ENCODE measurements at regions not wholly inside any gene's neighbourhood (a gene's known extent, or its start where the extent isn't known, plus 50 kb on each side); places are given as distances from the start of the nearest gene placed in this dataset.
"Not testable (repeated sequence)": the region's sequence is repeated elsewhere in the genome, so short reads cannot be mapped to it uniquely, and the experiment has no call there.

DNA sequence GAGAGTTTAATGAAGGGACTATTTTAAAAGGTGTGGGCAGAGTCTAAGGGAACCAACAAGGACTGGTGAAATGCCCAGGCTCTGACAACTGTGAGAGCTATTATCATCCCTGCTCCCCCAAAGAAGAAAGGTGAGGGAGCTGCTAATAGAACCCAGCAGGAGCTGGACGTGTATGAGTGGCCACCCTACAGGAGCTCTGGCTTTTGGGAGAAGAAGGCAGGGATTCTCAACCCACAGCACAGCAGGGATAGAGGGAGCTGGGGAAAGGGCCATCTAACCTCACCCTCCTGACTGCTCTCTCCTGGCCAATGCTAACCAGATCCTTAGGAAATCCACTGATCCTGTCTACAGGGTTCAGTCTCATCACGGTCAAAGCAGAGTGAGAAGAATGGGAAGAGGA, 57.1 kb downstream of the GRIN2B start:
- no peak for DNase-seq (ENCODE audit: low spot score)

DNA sequence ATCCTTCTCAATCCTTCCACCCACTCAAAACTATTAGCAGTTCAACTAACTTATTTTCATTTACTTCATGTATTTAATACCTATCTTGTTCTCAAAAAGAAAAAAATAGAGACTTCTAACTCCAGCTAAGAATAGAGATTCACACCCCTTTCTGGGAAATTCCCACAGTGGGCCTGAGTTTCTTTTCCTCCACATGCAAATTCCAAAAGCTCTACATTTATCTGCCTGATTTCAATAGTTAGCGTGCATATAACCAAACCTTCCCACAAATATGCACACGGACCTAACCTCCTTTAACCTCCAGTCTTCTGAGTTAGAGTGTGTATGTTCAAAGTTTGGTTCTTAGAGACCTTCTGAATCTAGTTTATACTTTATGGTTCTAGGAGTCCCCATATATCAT, 62.5 kb downstream of the GRIN2B start:
- no peak for DNase-seq (ENCODE audit: low spot score)

DNA sequence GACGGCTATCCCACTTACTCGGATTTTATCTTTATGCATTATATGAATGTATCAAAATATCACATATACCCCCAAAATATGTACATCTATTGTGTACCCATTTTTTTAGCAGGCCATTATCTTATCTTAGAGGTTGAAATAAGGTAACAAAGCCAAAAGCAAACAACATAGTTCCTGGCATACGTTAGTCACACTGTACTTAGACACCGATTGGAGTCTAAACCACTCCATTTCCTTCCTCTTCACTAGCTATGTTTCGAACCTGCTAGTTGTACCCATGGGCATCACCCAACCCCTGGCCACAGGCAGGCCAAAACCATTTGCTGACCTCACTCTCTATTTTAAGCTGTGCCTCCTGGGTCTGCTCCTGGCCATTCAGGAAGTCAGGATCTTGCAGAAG, 66.3 kb downstream of the GRIN2B start:
- no peak for DNase-seq (ENCODE audit: low spot score)

DNA sequence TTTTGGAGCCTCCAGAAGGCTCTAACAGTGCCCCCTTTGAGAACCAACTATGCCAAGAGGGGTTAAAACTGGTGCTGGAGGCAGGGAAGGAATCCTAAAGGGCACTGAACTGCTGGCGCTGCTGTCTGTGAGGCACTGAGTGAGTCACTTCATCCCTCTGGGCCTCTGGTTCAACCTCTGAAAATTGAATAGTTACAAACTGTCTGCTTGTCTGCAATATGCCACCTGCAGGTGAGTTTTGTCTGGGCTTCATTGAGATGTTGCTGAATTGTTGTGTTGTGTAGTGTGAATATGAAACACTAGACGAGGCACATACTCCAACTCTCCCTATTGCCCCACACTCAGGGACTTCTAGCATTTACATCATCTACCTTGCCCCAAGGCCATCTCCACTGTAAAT, 68.0 kb downstream of the GRIN2B start:
- DNase-seq (ENCODE audit: low spot score): no peak

DNA sequence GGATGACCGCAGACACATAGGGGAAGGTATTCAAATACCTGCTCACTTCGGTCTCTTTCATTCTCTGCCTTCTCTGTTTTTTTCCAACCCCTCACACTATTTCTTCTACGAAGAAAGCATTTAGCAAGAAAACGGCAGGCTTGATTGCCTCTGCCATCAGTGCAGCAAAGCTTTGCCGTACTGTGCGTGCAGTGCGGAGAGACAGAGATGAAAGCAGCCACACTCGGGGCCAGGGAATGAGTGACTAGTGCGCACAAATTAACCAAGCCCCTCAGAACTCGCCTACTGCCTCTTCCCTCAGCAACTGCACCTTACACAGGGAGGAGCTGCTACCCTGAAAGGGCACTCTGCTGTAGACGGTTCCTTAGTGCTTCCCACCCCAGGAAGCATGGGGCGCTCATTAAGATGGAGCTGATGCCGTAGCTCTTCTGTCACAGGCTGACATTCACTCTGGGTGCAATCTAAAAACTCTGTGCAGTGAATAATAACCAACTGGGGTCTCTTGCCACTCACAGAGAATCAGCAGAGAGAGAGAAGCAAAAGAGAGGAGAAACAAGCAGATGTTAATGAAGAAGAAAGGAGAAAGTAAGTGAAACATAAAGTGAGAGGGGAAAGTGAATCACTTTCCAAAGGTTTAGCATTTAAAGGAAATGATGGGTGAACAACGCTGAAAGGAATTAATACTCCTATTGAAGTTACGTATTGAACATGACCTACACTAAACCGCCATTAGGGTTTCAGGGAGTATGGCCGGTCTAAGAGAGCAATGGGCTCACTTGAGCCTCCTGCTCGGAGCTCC, 69.4 kb downstream of the GRIN2B start:
- DNase-seq (ENCODE audit: low spot score): no peak

DNA sequence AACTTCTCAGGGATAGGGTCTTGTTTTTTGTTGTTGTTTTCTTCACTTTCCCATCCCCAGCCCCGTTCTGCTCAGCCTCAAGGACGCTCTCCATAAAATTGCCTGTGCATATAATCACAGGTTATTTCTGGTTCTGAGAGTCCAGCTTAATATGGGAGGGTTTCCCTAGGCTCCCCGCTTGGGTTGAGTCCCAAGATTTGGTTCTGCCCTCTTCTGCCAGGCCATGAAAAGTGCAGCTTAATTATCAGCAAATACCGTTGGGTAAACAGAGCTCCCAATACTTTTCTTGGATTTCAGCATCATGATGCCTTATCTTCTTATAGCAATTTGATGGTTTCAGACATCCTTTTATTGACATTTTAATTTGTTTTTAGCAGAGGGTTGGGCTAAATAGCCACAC, 75.6 kb downstream of the GRIN2B start:
- no peak for DNase-seq (ENCODE audit: low spot score)

DNA sequence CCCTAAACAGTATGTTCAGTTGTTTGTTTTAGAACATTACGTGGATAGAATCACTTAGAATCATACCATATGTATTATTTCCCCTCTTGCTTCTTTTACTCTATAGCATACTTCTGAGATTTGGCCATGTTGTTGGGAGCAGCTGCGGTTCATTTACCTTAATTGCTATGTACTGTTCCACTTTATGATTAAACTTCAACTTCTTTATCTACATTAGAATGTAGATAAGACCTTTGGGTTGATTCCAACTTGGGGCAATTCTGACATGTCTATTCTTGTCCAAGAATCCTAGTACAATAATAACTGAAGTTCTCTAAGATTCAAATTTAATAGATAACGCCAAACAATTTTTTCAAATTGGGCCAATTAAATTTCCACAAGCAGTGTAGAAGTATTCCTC, 80.7 kb downstream of the GRIN2B start:
- DNase-seq (ENCODE audit: low spot score): peak; percentile 76

DNA sequence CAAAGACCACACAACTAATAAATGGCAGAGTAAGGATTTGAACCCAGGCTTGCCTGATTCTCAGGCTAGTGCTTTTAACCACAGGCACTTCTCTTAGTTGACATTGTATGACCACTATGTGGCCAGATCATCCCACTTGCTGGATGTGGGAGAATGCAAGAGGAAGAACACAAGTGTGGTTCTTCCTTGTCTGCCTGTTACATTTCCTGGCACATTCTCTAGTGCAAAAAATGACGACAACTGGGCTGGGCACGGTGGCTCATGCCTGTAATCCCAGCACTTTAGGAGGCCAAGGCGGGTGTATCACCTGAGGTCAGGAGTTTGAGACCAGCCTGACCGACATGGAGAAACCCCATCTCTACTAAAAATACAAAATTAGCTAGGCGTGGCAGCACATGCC, 83.0 kb downstream of the GRIN2B start:
- DNase-seq (ENCODE audit: low spot score): not testable (repeated sequence)

DNA sequence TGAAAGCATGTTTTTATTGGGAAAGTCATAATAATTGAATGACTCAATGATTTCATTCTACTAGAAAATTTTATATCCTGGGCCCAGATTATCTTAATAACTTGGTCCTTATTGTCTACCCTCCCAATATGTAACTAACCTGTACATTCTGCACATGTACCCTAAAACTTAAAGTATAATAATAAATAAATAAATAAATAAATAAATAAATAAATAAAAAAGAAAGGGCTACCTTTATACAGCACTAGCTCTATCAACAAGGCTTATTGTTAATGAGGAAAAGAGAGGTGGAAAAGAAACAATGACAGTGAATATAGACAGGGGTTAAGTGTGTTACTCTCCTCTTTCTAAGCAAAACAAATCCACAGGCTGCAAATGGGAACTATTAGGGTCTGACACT, 83.6 kb downstream of the GRIN2B start:
- no peak for DNase-seq (ENCODE audit: low spot score)

DNA sequence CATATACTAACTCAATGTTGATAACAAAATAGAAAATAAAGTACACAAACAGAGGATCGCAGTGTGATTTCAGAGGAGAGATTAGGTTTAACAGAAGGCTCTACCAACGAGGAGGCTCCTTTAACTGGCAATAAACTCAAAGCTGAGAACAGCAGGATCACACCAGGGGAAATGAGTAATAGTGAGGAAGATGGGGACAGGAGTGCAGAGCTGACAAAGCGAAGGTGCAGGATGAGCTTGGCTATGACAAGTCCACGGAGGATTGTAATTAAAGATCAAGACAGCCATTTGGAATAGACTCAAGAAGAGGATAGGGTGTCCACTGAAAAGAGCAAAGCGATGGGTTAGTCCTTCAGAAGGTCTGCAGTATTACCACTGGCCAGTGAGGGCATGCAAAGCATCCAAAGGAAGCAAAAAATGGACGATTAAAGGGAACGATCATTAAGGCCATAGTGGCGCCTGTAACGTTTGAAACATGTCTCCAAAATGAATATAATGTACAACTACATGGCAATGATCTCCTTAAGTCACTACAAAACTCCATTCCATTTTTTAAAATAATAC, 85.3 kb downstream of the GRIN2B start:
- DNase-seq (ENCODE audit: low spot score): no peak

DNA sequence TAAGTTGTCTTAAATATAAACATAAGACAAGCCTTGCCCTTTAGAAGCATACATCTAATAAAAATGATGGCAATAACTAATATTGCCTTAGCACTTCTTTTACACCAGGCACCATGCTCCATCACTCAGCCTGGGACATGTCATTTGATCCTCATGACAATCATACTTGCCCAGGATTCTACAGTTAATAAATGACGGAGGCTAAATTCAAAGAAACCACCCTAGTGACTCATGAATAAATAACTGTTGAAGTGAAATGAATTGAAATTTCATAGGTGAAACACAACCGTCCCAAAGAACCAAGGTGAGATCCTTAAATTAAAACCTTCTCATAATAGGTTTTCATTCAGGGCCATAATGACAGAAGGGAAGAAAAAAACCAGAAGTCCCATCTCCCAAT, 89.5 kb downstream of the GRIN2B start:
- no peak for DNase-seq (ENCODE audit: low spot score)

DNA sequence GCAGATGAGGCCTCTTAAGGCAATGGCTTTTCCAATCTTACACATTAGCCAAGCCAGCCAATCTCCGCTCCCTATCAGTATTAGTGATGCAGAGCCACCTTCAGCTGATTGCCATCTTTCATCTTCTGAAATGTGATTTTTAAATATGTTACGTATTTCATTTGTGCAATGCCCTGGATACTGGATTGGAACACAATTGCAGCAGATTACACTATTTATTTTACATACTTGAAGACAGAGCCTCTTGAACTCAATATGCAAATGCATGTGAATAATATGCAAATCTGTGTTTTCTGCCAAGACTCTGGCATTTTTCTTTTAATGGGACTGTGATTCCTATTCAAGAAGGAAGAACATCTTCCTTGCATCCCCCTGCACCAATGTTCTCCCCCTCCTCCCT, 90.5 kb downstream of the GRIN2B start:
- DNase-seq (ENCODE audit: low spot score): no peak

DNA sequence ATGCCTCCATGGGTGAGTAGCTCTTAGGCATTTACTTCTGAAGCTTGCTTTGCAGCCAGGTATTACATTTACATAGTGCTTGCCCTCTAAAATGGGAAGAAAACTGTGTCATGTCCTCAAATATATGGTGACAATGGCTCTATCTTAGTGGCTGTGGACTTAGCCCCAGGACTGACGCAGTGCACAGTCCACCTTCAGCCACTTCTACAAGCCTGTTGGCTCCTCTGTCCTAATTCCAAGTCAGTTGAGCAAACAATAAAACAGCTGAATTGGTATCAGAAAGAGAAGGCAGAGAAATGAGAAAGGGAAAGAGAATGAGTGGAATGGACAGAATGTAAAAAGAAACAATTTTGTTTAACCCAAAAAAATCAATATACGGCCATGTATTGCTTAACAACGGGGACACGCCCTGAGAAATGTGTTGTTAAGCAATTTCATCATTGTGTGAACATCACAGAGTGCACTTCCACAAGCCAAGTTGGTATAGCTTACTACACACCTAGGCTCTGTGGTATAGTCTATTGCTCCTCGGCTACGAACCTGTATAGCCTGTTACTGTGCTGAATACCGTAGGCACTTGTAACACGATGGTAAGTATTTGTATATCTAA, 93.5 kb downstream of the GRIN2B start:
- no peak for DNase-seq (ENCODE audit: low spot score)

DNA sequence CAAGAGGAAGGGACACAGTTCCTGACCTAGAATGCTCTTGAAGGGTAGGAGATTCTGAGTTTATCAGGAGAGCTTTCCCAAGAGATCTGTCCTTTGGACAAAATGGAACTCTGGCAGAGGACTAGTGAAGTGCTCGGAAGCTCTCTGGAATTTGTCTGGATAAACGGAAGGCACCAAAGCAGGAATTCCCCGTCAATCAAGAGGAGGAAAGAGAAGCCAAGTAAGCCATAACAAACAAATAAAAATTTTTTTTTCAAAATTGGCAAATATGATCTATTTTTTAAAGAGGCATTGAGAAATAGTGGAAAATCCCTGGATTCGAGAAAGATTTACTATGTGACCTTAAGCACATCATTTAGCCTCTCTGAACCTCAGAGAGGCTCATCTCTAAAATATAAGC, 99.2 kb downstream of the GRIN2B start:
- no peak for DNase-seq (ENCODE audit: low spot score)

DNA sequence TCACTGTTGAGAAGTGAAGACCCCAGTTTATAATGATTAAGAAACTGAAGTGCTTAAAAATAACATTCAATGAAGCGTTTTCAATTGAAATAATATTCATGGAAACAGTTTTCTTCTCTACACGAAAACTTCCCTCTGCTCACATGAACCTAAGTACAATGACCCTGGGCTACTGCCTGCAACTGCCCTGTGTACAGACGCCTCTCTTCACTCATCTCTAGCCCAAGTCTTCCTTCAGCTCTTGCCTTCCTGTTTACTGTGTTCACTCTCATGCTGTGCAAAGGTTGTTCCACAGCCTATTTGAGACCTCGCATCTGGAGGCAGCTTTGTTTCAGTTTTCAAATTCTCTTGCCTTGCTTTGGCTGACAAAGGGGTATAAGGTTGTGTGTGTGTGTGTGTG, 100.8 kb downstream of the GRIN2B start:
- DNase-seq (ENCODE audit: low spot score): no peak

DNA sequence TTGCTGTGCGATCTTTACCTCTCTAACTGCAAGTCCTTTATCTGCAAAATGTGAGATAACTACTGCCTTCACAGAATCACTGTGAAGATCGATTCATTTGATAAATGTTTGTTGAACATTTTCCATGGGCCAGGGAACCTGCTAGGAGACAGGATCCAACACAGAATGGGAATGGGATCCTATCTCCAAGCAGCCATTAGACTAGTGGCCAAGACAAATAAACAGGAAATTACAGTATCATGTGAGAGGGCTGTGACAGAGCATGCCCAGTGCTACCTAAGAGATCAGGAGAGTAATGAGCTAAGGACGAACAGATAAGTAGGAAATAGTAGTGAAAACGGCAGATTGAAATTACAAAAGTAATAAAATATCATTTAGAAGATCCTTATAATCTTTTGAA, 105.7 kb downstream of the GRIN2B start:
- no peak for DNase-seq (ENCODE audit: low spot score)

DNA sequence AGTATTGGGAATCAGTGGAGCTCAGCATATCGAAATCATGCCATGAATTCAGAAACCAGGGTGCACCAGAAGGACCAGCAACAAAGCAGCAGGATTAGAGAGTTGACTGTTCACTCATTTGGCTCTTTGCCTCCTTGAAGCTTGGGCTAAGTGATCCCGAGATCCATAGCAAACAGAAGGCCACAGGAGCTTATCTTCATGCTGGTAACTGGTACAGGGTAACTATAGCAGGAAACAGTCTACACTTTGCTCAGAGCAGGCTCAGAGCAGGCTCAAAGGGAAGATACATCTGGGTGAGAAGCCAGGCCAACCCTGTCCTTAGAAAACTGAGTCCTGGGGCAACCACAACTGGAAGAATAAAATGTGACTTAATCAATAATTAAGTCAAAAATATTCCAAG, 111.1 kb downstream of the GRIN2B start:
- no peak for DNase-seq (ENCODE audit: low spot score)

DNA sequence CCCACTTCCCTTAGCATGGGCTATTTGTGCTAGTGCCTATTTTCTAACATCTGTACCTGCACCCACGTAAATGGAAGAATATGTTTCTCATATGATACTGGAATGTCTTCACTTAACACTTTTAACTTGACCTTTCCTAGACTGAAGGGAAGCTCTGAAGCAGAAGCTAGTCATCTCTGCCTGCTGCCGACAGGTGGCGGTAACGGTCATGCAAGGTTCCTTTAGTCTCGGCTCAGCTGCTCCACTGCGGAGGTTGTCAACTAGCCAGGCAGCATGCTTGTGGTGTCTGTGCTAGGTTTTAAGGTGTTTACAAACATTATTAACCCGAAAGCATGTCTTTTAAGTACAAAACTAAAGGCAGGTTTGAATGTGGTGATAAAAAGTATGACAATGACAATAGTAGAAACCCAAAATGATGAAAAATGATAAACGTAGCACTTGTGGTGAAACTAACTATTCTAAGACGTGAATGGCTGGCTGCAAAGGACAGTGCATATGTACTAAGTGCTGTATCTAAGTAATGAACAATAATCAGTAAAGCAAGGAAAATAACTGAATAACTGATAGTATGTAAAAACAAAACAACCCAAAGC, 117.2 kb downstream of the GRIN2B start:
- peak; percentile 82 for DNase-seq (ENCODE audit: low spot score)

DNA sequence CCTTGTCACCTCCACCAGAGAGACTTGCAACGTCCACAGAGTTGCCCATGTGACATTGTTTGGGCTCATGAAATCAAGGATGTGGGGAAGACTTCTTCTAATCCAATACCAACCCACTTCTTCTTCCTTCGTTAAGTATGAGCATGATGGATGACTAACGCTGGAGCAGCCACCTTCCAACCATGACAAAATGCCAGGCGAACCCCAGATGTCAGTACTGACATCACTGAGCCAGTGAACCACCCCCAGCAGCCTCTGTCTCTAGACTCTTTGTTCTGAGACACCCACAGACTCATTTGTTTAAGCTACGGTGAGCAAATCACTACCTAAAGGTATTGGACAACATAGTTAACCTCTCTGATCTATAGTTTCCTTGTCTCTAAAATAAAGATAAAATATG, 123.7 kb downstream of the GRIN2B start:
- no peak for DNase-seq (ENCODE audit: low spot score)

DNA sequence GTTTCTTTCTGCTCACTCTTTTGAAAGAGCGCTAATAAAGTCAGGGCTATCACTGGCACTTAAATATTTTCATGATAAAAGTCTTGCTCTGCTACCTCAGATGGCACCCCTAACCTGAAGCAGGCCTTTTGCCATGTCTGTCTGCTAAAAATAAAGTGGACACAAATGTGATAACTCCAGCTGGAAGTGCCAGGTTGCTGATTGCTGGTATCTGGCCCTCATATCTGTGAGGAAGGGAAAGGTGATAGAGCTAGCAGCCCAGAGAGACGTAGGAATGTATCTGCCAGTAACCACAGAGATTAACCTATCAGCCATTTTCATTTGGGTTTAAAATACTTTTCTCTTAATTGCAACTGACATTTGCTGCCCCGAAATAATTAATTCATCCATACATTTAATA, 127.9 kb downstream of the GRIN2B start:
- DNase-seq (ENCODE audit: low spot score): no peak

DNA sequence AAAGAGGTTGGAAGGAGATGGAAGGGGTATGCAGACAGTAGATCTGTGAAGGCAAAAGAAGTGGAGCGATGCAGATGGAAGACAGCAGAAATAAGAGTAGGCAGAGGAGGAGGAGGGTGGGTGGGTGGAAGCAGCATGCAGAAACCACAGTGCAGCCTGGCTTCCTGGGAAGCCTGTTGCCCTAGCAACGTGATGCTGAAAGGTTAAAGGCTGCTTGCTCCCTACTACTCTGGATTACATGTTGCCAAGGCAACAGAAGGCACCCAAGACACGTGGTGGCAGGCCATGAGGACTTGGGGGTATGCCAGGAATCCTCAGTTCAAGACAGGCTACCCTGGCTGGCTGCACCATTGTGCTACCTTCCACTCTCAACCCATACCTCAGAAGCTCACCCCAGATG, 129.6 kb downstream of the GRIN2B start:
- DNase-seq (ENCODE audit: low spot score): no peak

DNA sequence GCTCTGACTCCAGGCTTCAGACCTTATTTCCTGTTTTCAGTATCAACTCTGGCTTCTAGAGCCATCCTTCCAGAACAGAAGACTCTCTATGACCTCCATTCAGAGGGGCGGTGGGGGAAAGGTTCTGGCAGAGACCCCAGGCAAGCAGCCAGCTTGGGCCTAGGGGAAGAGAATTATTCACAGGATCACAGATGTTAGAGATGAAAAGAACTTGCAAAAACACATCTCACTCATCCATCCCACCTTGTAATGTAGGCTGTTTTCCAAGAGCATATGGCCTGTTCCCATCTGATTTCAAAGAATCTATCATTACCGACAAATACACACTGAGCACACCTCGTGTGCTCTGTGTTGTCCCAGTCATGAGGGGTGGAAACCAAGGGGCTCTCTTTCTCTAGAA, 131.9 kb downstream of the GRIN2B start:
- DNase-seq (ENCODE audit: low spot score): no peak

DNA sequence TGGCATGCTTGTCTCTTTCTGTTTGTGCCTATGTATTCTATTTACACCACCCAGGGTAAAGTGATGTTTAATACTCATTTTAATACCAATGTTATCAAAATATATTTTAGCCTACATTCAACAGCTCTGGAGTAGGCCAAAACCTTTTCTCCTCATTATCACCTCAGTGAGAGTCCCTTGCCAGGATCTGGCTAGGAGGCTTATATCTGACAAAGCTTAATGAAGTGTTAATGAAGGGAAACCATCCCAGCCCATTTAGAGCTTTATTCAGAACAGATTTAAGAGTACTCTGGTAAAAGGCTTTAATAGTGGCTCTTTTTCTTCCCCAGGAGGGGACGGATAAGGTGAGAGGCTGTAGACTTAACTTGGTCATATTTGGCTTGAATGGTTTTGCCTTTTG, 137.6 kb downstream of the GRIN2B start:
- DNase-seq (ENCODE audit: low spot score): no peak

All from LoVo (cell line).